Midbrain (tissue), 1 donor: ENCODE measurements at regions not wholly inside any gene's neighbourhood (a gene's known extent, or its start where the extent isn't known, plus 50 kb on each side); places are given as distances from the start of the nearest gene placed in this dataset.
"Not testable (repeated sequence)": the region's sequence is repeated elsewhere in the genome, so short reads cannot be mapped to it uniquely, and the experiment has no call there.

Source experiments
- DNase-seq: peaks from one replicate; lab custom pipeline; 2025; lab: John Stamatoyannopoulos, UW

DNA sequence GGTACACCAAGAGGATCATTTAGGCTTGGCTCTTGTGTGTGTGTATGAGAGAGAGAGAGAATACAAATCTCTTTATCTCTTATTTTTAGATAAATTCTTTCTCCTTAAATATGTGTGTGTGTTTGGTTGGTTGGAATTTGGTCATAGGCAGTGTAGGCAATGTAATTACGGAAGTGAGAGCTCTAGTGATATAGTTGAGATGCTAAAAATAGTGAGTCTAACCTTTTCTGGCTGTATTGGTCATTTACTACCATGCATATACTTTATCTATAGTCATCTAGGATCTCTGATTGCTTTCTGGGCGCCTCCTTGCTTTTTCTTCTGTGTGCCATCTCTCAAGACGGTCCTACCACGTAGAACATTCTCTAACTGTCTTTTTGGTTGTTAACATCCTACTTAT lies 250.2 kb downstream of the NUF2 start:
- DNase-seq = no peak

DNA sequence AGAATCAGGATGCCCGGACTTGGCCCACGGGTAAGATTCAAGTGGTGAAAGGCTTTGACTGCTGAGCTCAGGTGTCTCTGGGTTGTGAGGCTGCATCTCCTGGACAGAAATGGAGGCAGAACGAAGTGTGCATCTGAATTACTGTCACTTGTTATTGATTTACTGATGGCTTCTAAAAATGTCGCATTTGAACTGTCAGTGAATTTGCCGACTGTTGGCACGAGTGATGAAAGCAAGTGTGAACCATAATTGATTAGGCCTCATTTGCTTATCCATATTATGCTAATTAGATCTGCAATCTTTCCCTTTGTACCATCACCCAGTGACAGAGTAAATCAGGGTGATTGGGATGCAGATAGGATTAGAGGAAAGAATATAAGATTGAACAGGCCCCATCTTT lies 252.4 kb downstream of the NUF2 start:
- no peak for DNase-seq

- no peak for DNase-seq
Observed at GRCh38 chr1:163580926-163581325, 259.2 kb downstream of the NUF2 start.

GRCh38 chr1:163583661-163584181 lies 262.0 kb downstream of the NUF2 start:
- DNase-seq = no peak

- DNase-seq = no peak
Observed at GRCh38 chr1:163585796-163586195, 264.0 kb downstream of the NUF2 start.

DNA sequence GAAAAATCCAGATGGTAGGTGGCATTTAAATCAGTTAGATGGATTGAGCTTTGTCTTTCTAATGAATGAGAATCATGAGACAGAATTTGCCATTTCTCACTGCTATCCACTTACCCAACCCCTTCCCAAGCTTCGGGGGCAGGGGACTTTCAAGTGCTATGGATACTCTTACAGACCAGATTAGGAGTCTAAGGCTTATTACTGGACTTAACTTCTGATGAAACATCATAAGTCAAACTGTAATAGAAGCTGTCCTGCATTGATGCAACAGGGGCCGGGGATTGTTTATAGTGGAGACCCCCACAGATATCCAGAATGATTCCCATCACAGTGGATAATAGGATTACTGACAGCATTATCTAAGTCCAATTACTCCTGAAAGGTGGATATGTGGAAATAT lies 267.0 kb downstream of the NUF2 start:
- no peak for DNase-seq

GRCh38 chr1:163589735-163590134 lies 268.0 kb downstream of the NUF2 start:
- no peak for DNase-seq

GRCh38 chr1:163591131-163591530 lies 269.4 kb downstream of the NUF2 start:
- not testable (repeated sequence) for DNase-seq

- not testable (repeated sequence) for DNase-seq
Observed at GRCh38 chr1:163592623-163593022, 270.9 kb downstream of the NUF2 start.

DNA sequence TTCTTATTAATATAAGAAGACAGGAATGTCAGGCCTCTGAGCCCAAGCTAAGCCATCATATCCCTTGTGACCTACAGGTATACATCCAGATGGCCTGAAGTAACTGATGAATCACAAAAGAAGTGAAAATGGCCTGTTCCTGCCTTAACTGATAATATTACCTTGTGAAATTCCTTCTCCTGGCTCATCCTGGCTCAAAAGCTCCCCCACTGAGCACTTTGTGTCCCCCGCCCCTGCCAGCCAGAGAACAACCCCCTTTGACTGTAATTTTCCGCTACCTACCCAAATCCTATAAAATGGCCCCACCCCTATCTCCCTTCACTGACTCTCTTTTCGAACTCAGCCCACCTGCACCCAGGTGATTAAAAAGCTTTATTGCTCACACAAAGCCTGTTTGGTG lies 274.4 kb downstream of the NUF2 start:
- not testable (repeated sequence) for DNase-seq

DNA sequence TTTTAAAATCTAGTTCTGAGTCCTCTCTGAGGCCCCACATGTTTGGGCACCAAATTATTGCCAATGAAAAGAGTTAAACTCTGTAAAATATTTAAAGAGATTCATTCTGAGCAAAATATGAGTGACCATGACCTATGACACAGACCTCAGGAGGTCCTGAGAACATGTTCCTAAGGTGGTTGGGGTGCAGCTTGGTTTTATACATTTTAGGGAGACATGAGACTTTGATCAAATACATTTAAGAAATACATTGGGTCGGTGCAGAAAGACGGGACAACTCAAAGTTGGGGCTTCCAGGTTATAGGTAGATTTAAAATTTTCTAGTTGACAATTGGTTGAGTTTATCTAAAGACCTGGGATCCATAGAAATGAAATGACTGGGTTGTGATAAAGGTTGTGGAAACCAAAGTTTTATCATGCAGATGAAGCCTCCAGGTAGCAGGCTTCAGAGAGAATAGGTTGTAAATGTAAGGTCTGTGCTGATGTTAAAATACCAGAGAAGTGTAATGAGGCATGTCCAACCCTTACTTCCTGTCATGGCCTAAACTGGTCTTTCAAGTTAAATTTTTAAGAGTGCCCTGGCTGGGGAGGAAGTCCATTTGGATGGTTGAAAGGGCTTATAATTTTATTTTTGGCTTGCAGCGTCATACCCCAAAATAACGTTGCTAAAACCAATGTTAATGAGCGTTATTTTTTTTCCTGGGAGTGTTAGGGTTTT lies 274.9 kb downstream of the NUF2 start:
- DNase-seq = no peak

DNA sequence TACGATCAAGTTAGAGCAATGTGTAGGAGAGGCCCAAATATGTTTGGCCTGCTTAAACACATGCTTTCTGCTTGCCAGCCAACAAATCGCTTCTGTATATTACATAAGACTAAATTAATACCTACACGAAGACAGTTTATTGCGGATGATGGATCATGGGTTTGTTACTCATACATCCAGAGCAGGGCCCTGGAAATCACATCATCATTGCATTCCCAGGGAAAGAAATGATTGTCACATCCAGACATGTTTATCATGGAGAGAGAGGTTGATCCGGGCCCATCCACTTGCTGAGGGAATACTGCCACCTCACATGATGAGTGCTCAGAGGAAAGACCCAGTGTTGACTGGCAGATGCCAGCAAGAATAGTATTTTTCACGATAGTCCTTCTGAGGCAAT lies 282.6 kb downstream of the NUF2 start:
- DNase-seq = no peak

- DNase-seq = no peak
Observed at GRCh38 chr1:163604896-163605295, 283.1 kb downstream of the NUF2 start.

DNA sequence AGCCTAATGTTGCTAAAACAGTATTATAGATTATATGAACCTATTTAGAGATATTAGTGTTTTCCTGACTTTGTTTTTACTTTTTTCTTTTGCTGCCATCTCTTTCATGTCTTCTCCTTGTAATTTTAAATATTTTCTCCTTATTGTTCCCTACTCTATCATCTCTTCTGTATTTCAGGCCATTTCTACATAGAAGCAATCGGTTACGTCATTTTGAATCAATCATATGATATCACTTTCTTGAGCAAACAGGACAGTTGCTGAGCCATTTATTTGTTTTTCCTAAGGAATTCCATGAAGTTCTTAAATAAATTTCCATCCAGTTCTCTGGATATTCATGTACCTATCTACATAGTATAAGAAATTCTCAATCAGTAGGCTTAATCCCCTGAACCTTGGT lies 287.2 kb downstream of the NUF2 start:
- no peak for DNase-seq

GRCh38 chr1:163609858-163610257 lies 288.1 kb downstream of the NUF2 start:
- no peak for DNase-seq

DNA sequence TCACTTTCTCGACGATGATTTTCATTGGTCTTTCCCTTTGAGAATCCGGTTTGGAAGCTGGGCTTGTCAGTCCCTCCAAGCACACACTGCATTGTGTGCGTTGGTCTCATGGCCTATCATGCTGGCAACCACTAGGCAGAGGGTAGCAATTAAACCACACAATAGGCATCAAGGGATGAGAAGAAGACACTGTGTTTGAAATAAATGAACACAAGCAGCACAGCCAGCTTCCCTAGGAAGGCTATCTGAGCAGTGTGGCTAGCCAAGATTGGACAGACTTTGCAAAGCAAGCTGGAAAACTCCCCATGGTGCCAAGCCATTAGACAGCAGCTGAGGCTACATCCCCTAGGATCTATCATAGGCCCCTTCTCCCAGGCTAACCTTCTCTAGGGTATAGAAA lies 288.7 kb downstream of the NUF2 start:
- DNase-seq = no peak

- no peak for DNase-seq
Observed at GRCh38 chr1:163614361-163614760, 292.6 kb downstream of the NUF2 start.

DNA sequence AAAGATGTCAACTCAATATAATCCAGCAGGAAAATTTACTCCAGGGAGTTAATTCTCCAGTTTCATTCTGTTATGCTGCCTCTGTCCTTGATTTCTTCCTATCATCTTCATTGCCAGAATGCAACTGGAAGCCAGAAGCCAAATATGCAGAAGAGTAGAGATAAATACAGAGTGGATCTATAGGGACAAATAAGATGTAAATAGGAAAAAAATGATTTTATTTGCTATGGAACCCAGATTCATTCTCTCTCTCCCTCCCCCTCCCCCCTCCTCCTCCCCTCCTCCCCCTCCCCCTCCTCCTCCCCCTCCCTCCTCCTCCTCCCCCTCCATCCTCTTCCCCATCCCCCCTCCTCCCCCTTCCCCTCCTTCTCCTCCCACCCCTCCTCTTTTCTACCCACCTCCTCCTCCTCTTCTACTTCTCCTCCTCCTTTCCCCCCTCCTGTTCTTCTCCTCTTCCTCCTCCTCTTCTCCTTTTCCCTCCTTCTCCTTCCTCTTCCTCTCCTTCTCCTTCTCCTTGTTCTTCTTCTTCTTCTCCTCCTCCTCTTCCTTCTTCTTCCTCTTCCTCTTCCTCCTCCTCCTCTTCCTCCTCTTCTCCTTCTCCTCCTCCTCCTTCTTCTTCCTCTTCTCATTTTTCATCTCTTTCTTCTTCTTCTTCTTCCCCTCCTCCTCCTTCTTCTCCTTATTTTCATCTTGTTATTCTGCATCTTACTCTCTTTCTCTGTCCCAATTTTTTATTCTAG lies 306.4 kb downstream of the NUF2 start:
- DNase-seq = no peak

- DNase-seq = no peak
Observed at GRCh38 chr1:163632269-163632668, 310.5 kb downstream of the NUF2 start.

- DNase-seq = no peak
Observed at GRCh38 chr1:163633366-163633765, 311.6 kb downstream of the NUF2 start.

- DNase-seq = not testable (repeated sequence)
Observed at GRCh38 chr1:163645676-163646075, 323.9 kb downstream of the NUF2 start.

DNA sequence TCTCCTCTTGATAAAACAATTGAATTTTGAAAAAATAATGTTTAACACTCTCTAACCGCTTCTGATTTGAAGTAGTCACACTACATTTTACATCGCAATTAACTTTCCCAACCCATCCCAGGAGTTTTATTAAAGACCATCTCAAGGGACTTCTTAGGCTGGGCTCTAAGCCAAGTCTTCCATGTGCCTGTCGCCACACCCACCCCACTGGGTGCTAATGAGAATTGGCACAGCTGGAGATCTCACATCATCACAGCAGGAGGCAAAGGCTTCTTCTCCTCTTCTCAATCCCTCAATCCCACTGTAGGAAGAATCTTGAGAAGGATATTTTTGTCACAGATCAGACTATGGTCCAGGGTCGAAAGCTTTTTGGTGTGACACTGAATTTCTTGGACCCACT lies 328.9 kb downstream of the NUF2 start:
- no peak for DNase-seq

DNA sequence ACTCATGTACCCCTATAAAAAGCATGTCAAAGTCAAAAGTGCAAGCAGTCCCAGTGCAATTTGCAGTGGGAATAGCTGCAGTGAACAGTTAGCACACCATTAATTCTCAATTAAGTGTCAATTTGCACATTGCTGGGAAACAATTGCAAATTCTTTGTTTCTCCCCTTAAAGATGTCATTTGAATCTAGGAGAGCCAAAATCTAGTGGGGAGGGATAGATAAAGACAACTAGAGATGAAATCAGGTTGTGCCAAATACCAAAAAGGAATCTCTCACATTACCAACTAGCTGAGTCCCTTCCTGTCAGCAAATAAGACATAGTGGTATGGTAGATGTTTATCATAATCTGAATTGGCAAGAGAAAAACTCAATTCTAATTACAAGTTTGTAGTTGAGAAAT lies 330.7 kb downstream of the NUF2 start:
- no peak for DNase-seq
